IPS DF 19.7 (cell line): ENCODE measurements at regions not wholly inside any gene's neighbourhood (a gene's known extent, or its start where the extent isn't known, plus 50 kb on each side); places are given as distances from the start of the nearest gene placed in this dataset.

Experiments
- DNase-seq: peaks from one replicate; pipeline ENCODE4 v3.0.0-alpha.2; 2013; ENCODE audit warnings: low read depth, low spot score

- no peak for DNase-seq
Measured at GRCh38 chr4:171759274-171759673, 53.9 kb upstream of the GALNTL6 start.

GRCh38 chr4:171751538-171751937 lies 61.7 kb upstream of the GALNTL6 start:
- no peak for DNase-seq

GRCh38 chr4:171746418-171746817 lies 66.8 kb upstream of the GALNTL6 start:
- DNase-seq, result no peak

GRCh38 chr4:171742436-171742835 lies 70.8 kb upstream of the GALNTL6 start:
- no peak for DNase-seq

GRCh38 chr4:171727185-171727584 lies 86.0 kb upstream of the GALNTL6 start:
- no peak for DNase-seq

GRCh38 chr4:171721937-171722336 lies 91.3 kb upstream of the GALNTL6 start:
- DNase-seq, result no peak

GRCh38 chr4:171719691-171720090 lies 93.5 kb upstream of the GALNTL6 start:
- DNase-seq, result no peak

GRCh38 chr4:171718665-171719064 lies 94.5 kb upstream of the GALNTL6 start:
- no peak for DNase-seq

GRCh38 chr4:171718069-171718468 lies 95.1 kb upstream of the GALNTL6 start:
- DNase-seq, result no peak

GRCh38 chr4:171717231-171717741 lies 95.9 kb upstream of the GALNTL6 start:
- DNase-seq, result no peak

- DNase-seq, result no peak
Measured at GRCh38 chr4:171715973-171716372, 97.2 kb upstream of the GALNTL6 start.

- DNase-seq, result no peak
Measured at GRCh38 chr4:171714791-171715454, 98.3 kb upstream of the GALNTL6 start.

GRCh38 chr4:171710743-171711142 lies 102.5 kb upstream of the GALNTL6 start:
- no peak for DNase-seq

- no peak for DNase-seq
Measured at GRCh38 chr4:171676555-171677215, 136.5 kb upstream of the GALNTL6 start.

- no peak for DNase-seq
Measured at GRCh38 chr4:171674781-171675180, 138.4 kb upstream of the GALNTL6 start.

- no peak for DNase-seq
Measured at GRCh38 chr4:171668403-171668802, 144.8 kb upstream of the GALNTL6 start.

- DNase-seq, result no peak
Measured at GRCh38 chr4:171667906-171668305, 145.3 kb upstream of the GALNTL6 start.

GRCh38 chr4:171651071-171651470 lies 162.1 kb upstream of the GALNTL6 start:
- no peak for DNase-seq

GRCh38 chr4:171650543-171650942 lies 162.7 kb upstream of the GALNTL6 start:
- DNase-seq, result no peak

GRCh38 chr4:171648926-171649325 lies 164.3 kb upstream of the GALNTL6 start:
- no peak for DNase-seq

- DNase-seq, result no peak
Measured at GRCh38 chr4:171646984-171647383, 166.2 kb upstream of the GALNTL6 start.

GRCh38 chr4:171644430-171645057 lies 168.7 kb upstream of the GALNTL6 start:
- peak; percentile 15 for DNase-seq

- no peak for DNase-seq
Measured at GRCh38 chr4:171639540-171639939, 173.7 kb upstream of the GALNTL6 start.
